Amniotic epithelial cell (primary cell): ENCODE measurements at regions not wholly inside any gene's neighbourhood (a gene's known extent, or its start where the extent isn't known, plus 50 kb on each side); places are given as distances from the start of the nearest gene placed in this dataset.
"Not testable (repeated sequence)": the region's sequence is repeated elsewhere in the genome, so short reads cannot be mapped to it uniquely, and the experiment has no call there.

Source experiments
- DNase-seq: peaks from one replicate; pipeline ENCODE4 v3.0.0-alpha.2; 2010; ENCODE audit warnings: low read depth

- DNase-seq: no peak
These were observed 372.2 kb downstream of the NFIB start for GRCh38 chr9:13941714-13942113.

GRCh38 chr9:13939701-13940490 lies 374.0 kb downstream of the NFIB start:
- no peak for DNase-seq

GRCh38 chr9:13939134-13939533 lies 374.8 kb downstream of the NFIB start:
- DNase-seq: peak; percentile 86

- no peak for DNase-seq
These were observed 379.5 kb downstream of the NFIB start for GRCh38 chr9:13934416-13934815.

- DNase-seq: no peak
These were observed 380.7 kb downstream of the NFIB start for GRCh38 chr9:13933268-13933656.

GRCh38 chr9:13932528-13933267 lies 381.2 kb downstream of the NFIB start:
- no peak for DNase-seq

GRCh38 chr9:13929013-13929412 lies 384.9 kb downstream of the NFIB start:
- DNase-seq: no peak

GRCh38 chr9:13923381-13923780 lies 390.6 kb downstream of the NFIB start:
- no peak for DNase-seq

- DNase-seq: no peak
These were observed 393.4 kb downstream of the NFIB start for GRCh38 chr9:13920557-13920956.

GRCh38 chr9:13919401-13919800 lies 394.5 kb downstream of the NFIB start:
- DNase-seq: peak; percentile 6

- no peak for DNase-seq
These were observed 396.4 kb downstream of the NFIB start for GRCh38 chr9:13917534-13917933.

GRCh38 chr9:13915591-13916301 lies 398.2 kb downstream of the NFIB start:
- peak; percentile 38 for DNase-seq

- DNase-seq: no peak
These were observed 398.8 kb downstream of the NFIB start for GRCh38 chr9:13915131-13915530.

- no peak for DNase-seq
These were observed 402.5 kb downstream of the NFIB start for GRCh38 chr9:13911473-13911872.

- DNase-seq: not testable (repeated sequence)
These were observed 406.1 kb downstream of the NFIB start for GRCh38 chr9:13907842-13908241.

GRCh38 chr9:13904746-13905145 lies 409.2 kb downstream of the NFIB start:
- no peak for DNase-seq

GRCh38 chr9:13904311-13904710 lies 409.6 kb downstream of the NFIB start:
- DNase-seq: no peak

- DNase-seq: no peak
These were observed 411.5 kb downstream of the NFIB start for GRCh38 chr9:13902286-13903066.

- DNase-seq: no peak
These were observed 412.8 kb downstream of the NFIB start for GRCh38 chr9:13901176-13901575.

GRCh38 chr9:13900449-13900848 lies 413.5 kb downstream of the NFIB start:
- no peak for DNase-seq

GRCh38 chr9:13899924-13900323 lies 414.0 kb downstream of the NFIB start:
- DNase-seq: no peak

GRCh38 chr9:13898957-13899356 lies 415.0 kb downstream of the NFIB start:
- DNase-seq: no peak
